Endothelial cell of umbilical vein (primary cell): ENCODE measurements at regions not wholly inside any gene's neighbourhood (a gene's known extent, or its start where the extent isn't known, plus 50 kb on each side); places are given as distances from the start of the nearest gene placed in this dataset.

ENCODE experiments used
- BruUV-seq: library from RNA; stranded (reverse); fragments of 400-500 nt; replicated peaks from 2 replicates; lab custom pipeline; 2021; lab: Mats Ljungman, UMichigan
- CTCF ChIA-PET: fragments of 300-600, 350-600 bp; sonication (Branson Sonifier 250); formaldehyde crosslinking; loops from one replicate; lab custom pipeline; 2021; ENCODE audit warnings: antibody characterized with exemption, inconsistent platforms; lab: Charles Lee
- POLR2A ChIA-PET: fragments of 300-600, 350-600 bp; sonication (Branson Sonifier 250); formaldehyde crosslinking; loops from one replicate; lab custom pipeline; 2021; ENCODE audit warnings: antibody characterized with exemption, inconsistent platforms; lab: Charles Lee
- DNase-seq: peaks from one replicate; pipeline ENCODE4 v3.0.0-alpha.2; 2011; ENCODE audit warnings: low read depth, low spot score
- FAIRE-seq: peaks from 2 replicates; lab custom pipeline; 2011; peaks lifted over from hg19 to GRCh38; lab: Jason Lieb, UNC
- H2AFZ ChIP-seq: 2 replicates; pipeline ENCODE4 v1.6.0; 2012; ENCODE audit warnings: low read depth, low read length, control low read depth, inconsistent platforms
- H3K27ac ChIP-seq: 2 replicates; pipeline ENCODE4 v1.5.1; 2011; ENCODE audit warnings: low read depth, mild to moderate bottlenecking, control low read depth, low read length, moderate library complexity; ENCODE audit not compliant: insufficient read depth
- H3K27me3 ChIP-seq, 2 experiments: 2 replicates each; pipeline versions ENCODE4 v1.6.0 to v1.6.1; 2011; ENCODE audit warnings: low read length in 2 of 2, mixed read lengths in 1 of 2; ENCODE audit not compliant: control insufficient read depth in 2 of 2, insufficient read depth in 2 of 2
- H3K36me3 ChIP-seq, 2 experiments: 2 replicates in 1 of 2; 3 replicates in 1 of 2; pipeline ENCODE4 v1.5.1; 2011; ENCODE audit warnings: low read length in 2 of 2, mild to moderate bottlenecking in 1 of 2, moderate library complexity in 1 of 2; ENCODE audit not compliant: control insufficient read depth in 2 of 2, insufficient read depth in 2 of 2; ENCODE audit errors: extremely low read depth in 1 of 2
- H3K4me1 ChIP-seq: 3 replicates; pipeline ENCODE4 v1.5.1; 2011; ENCODE audit warnings: mild to moderate bottlenecking, low read length; ENCODE audit not compliant: control insufficient read depth, insufficient read depth; ENCODE audit errors: extremely low read depth
- H3K4me2 ChIP-seq: 2 replicates; pipeline ENCODE4 v1.6.1; 2011; ENCODE audit warnings: low read length, control low read depth, mixed read lengths; ENCODE audit not compliant: insufficient read depth
- H3K4me3 ChIP-seq, 3 experiments: fragments of 200-600 bp in 1 of 3; sonication (generic), shearing (Covaris generic) in 1 of 3; replicated peaks in 1 of 3; 2 replicates each; pipeline ENCODE4 v1.5.1; 2011 to 2016; ENCODE audit warnings: control low read depth in 3 of 3, low read length in 3 of 3, mild to moderate bottlenecking in 2 of 3, inconsistent platforms in 1 of 3, low read depth in 1 of 3, moderate library complexity in 1 of 3; ENCODE audit not compliant: insufficient read depth in 1 of 3
- H3K79me2 ChIP-seq: 2 replicates; pipeline ENCODE4 v1.6.0; 2012; ENCODE audit warnings: low read length, inconsistent platforms; ENCODE audit not compliant: control insufficient read depth, insufficient read depth
- H3K9ac ChIP-seq: replicated peaks from 2 replicates; pipeline ENCODE3; 2011; ENCODE audit warnings: low read length, control low read depth; ENCODE audit not compliant: insufficient read depth; ENCODE audit errors: extremely low read depth
- H3K9me1 ChIP-seq: replicated peaks from 3 replicates; pipeline ENCODE4 v1.6.0; 2011; ENCODE audit warnings: mild to moderate bottlenecking, low read length; ENCODE audit not compliant: control insufficient read depth, insufficient read depth; ENCODE audit errors: extremely low read depth
- H3K9me3 ChIP-seq: replicated peaks from 2 replicates; pipeline ENCODE4 v1.5.1; 2012; ENCODE audit warnings: low read length, inconsistent platforms; ENCODE audit not compliant: control insufficient read depth, insufficient read depth
- H4K20me1 ChIP-seq: replicated peaks from 2 replicates; pipeline ENCODE3; 2011; ENCODE audit warnings: mild to moderate bottlenecking, low read length; ENCODE audit not compliant: control insufficient read depth, insufficient read depth; ENCODE audit errors: extremely low read depth
- CTCF ChIP-seq, 2 donors: IDR thresholded peaks; 1 replicate in 1 of 2; 2 replicates in 1 of 2; pipeline ENCODE4 v1.5.1; 2011; ENCODE audit warnings: low read length in 2 of 2, mild to moderate bottlenecking in 2 of 2, moderate library complexity in 2 of 2, control low read depth in 1 of 2, inconsistent platforms in 1 of 2, low read depth in 1 of 2; ENCODE audit not compliant: insufficient read depth in 1 of 2; ENCODE audit errors: extremely low read depth in 1 of 2
- EZH2 ChIP-seq: IDR thresholded peaks from 2 replicates; pipeline ENCODE4 v1.6.1; 2012; ENCODE audit warnings: borderline replicate concordance, low read depth, mild to moderate bottlenecking, moderate library complexity, low read length, inconsistent platforms; ENCODE audit not compliant: severe bottlenecking
- FOS ChIP-seq: IDR thresholded peaks from 2 replicates; pipeline ENCODE4 v1.6.1; 2011; ENCODE audit warnings: mild to moderate bottlenecking, low read length, moderate library complexity, borderline replicate concordance; ENCODE audit not compliant: insufficient read depth
- GATA2 ChIP-seq: IDR thresholded peaks from 2 replicates; pipeline ENCODE4 v1.7.0; 2011; ENCODE audit warnings: low read depth, mild to moderate bottlenecking, moderate library complexity, mixed read lengths, low read length; ENCODE audit not compliant: insufficient read length, insufficient read depth
- JUN ChIP-seq: IDR thresholded peaks from 2 replicates; pipeline ENCODE4 v1.6.1; 2011; ENCODE audit warnings: borderline replicate concordance, low read depth; ENCODE audit not compliant: insufficient read length, insufficient read depth
- MAX ChIP-seq: IDR thresholded peaks from 2 replicates; pipeline ENCODE4 v1.6.1; 2011; ENCODE audit not compliant: insufficient read depth, insufficient read length
- POLR2A ChIP-seq: IDR thresholded peaks from 2 replicates; pipeline ENCODE4 v1.6.1; 2012; ENCODE audit warnings: low read depth, mild to moderate bottlenecking, control low read depth, low read length
- dilution Hi-C: fragments of 300-500 bp; cut with MboI; formaldehyde crosslinking; loops from one replicate; pipeline ENCODE4 v1.15.0; 2019; ENCODE audit warnings: low sequenced_read_pairs; ENCODE audit not compliant: extremely low pct_ligation_motif_present
- intact Hi-C: fragments of 100-400 bp; cut with micrococcal nuclease; formaldehyde crosslinking; loops from one replicate; pipeline ENCODE4 v1.10.0; 2022

DNA sequence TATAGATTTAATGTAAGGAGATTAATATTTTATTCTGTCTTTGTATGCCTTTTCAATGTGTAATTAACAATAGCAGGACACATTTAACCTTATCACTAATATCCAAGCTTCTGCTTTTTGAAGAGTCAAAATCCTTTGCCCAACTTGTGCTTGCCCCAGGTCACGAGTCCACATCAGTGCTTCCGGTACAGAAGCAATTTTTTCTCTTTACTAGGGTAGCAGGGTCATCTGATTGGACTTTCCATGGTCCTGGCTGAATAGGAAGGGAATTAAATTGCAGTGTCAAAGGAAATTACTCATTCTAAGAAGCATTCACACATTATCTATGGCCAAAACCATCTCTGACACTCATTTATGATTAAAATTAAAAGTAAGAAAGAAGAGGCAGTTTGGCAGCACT is 460.5 kb upstream of the ADGRL2 start:
- intact Hi-C loops: no loop called here
- CTCF ChIA-PET: interaction anchor here (1.2 to 1.5 kb wide), 2 partner anchors 14 to 61 kb away, joined by 5 read pairs; no protein-coding TSS in a partner anchor

More for the DNA sequence above, 460.5 kb upstream of the ADGRL2 start:
- BruUV-seq: no TSS peak
- Histone ChIP-seq H3K36me3 (no peaks in the 10 kb centered on the region), H3K27ac (no peak overlapping the region), H3K4me2 (no peak overlapping the region), H3K9me3 (no peaks in the 10 kb centered on the region), H3K4me1 (peaks cover 12% of the 10 kb centered on the region), H3K9me1 (no peaks in the 10 kb centered on the region), H3K79me2 (no peaks in the 10 kb centered on the region), H3K27me3 (no peaks in the 10 kb centered on the region), H2AFZ (no peak overlapping the region), H3K9ac (no peak overlapping the region), H4K20me1 (no peaks in the 10 kb centered on the region), H3K4me3 (no peak overlapping the region)
- TF ChIP-seq JUN (no peak), FOS (no peak), POLR2A (no peak), GATA2 (peak; percentile 70), EZH2 (no peak), MAX (no peak), CTCF (IDR thresholded peaks at IDR 0.05; ENCODE audit: extremely low read depth in 1 of 2, insufficient read depth in 1 of 2, low read depth in 1 of 2, low read length in 2 of 2) (no peak)
- dilution Hi-C loops: no loop called here
- no peak for FAIRE-seq
- DNase-seq: peak; percentile 52
- POLR2A ChIA-PET: no interaction called here
